Gastrocnemius medialis (tissue), 4 donors: ENCODE measurements at regions not wholly inside any gene's neighbourhood (a gene's known extent, or its start where the extent isn't known, plus 50 kb on each side); places are given as distances from the start of the nearest gene placed in this dataset.

Experiments used
- CTCF ChIP-seq, 5 experiments: fragments of 450-650 bp in 3 of 5; fragments of 200-600 bp in 2 of 5; sonication (generic) in 2 of 5; IDR thresholded peaks in 4 of 5; conservative IDR thresholded peaks in 1 of 5; 1 replicate in 4 of 5; 2 replicates in 1 of 5; pipeline ENCODE4 v1.5.1; 2016 to 2019; ENCODE audit warnings: antibody characterized with exemption in 5 of 5, mild to moderate bottlenecking in 3 of 5, moderate library complexity in 3 of 5
- POLR2A ChIP-seq, 2 donors: fragments of 450-650 bp; IDR thresholded peaks; one replicate each; pipeline ENCODE4 v1.6.1; 2017; ENCODE audit warnings: antibody characterized with exemption in 2 of 2, mild to moderate bottlenecking in 2 of 2, moderate library complexity in 2 of 2

- TF ChIP-seq CTCF (IDR thresholded peaks at IDR 0.05 in 4 of 5, conservative IDR thresholded peaks at IDR 0.05 in 1 of 5) = no peak
- TF ChIP-seq POLR2A (IDR thresholded peaks at IDR 0.05) = no peak
These were observed 77.2 kb downstream of the KBTBD8 start for GRCh38 chr3:67075295-67075694.
